Pancreas (tissue), 10 donors: ENCODE measurements at regions not wholly inside any gene's neighbourhood (a gene's known extent, or its start where the extent isn't known, plus 50 kb on each side); places are given as distances from the start of the nearest gene placed in this dataset.

Experiments
- ATAC-seq, 4 donors: fragments of 200-7000 bp; cut with Tn5 transposase; one replicate each; pipeline versions ENCODE4 v1.8.0 to v1.9.1; 2020; ENCODE audit warnings: mild to moderate bottlenecking in 4 of 4, moderate library complexity in 4 of 4
- DNase-seq, 6 donors: peaks; one replicate each; pipeline ENCODE4 v3.0.0-alpha.2; 2020
- FAIRE-seq: peaks from 2 replicates; lab custom pipeline; 2012; peaks lifted over from hg19 to GRCh38; lab: Jason Lieb, UNC
- H3K27ac ChIP-seq, 4 donors: fragments of 200-600 bp; sonication (generic); 1 replicate in 3 of 4; 2 replicates in 1 of 4; pipeline versions ENCODE4 v1.5.0 to v1.8.0; 2020
- H3K27me3 ChIP-seq, 4 donors: fragments of 200-600 bp; one replicate each; pipeline ENCODE4 v1.8.0; 2021
- H3K36me3 ChIP-seq, 3 donors: fragments of 200-600 bp; sonication (generic) in 1 of 3; one replicate each; pipeline versions ENCODE4 v1.5.0 to v1.8.0; 2020 to 2021
- H3K4me1 ChIP-seq, 3 donors: fragments of 200-600 bp; one replicate each; pipeline ENCODE4 v1.8.0; 2021
- H3K4me3 ChIP-seq, 4 donors: fragments of 200-600 bp; sonication (generic) in 2 of 4; one replicate each; pipeline versions ENCODE4 v1.5.0 to v1.8.0; 2020 to 2021
- H3K9me3 ChIP-seq, 4 donors: fragments of 200-600 bp; one replicate each; pipeline ENCODE4 v1.8.0; 2021
- WGBS, 2 donors: extraction: QIAGEN DNeasy Blood & Tissue Kit; methylation state at CpG; one replicate each; pipeline ENCODE4 v1.1.7; 2013; 5-methylcytosine and 5-hydroxymethylcytosine counted together
- intact Hi-C, 3 donors: fragments of 100-400 bp; cut with DNase I; formaldehyde crosslinking; loops; one replicate each; pipeline versions ENCODE4 v1.11.1 to v1.14.2; 2022
- TF ChIP-seq, protein P1 (sequence below), 4 donors: fragments of 200-600 bp; sonication (generic) in 3 of 4; IDR thresholded peaks; one replicate each; pipeline versions ENCODE4 v1.5.0 to v1.8.0; 2021; ENCODE audit warnings: antibody characterized with exemption in 4 of 4
- donor health status: healthy with polysubstance abuse.
- donor health status: DM: no; HTN: no; CAD: no; lungs with moderate emphysema.
- donor health status: DM: no; HTN: no; CAD: no.
- donor health status: control.
- donor health status: control.
- donor health status: Bipolar disorder and iron deficiency.
- donor health status: DM: yes; HTN: yes; CAD: no.
- donor health status: DM: no; HTN: no; CAD: no.
- donor health status: DM: no; HTN: no; CAD: no.
- donor health status: DM: yes; HTN: yes; CAD: no.

DNA sequence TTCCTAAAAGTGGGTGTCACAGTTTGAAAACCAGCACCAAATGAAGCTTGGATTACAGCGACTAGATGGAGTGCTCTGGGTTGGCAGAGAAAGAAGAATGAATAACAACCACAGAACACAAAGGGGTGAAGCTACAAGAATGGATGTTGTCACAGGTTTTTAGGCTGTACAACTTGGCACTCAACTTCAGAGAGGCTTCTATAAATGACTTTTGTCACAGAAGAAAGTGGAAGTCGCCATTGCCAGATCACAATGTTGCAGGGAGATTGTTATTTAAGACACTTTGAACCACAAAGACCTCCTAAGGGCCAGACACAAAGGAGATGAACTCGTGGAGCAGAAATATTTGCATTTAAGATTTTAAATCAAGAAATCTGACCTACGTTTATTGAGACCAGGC, 354.2 kb downstream of the CDH7 start:
- H3K27me3 ChIP-seq = peaks cover 0 to 6% (median 0%) of the 10 kb centered on the region in 4 donors
- 34 to 45% methylated on average over 4 of the region's 4 CpGs for WGBS, 2 donors
- ATAC-seq (no peak), DNase-seq (no peak), FAIRE-seq (no peak)
- H3K4me3 ChIP-seq = no peak overlapping the region
- intact Hi-C loops = no loop called here
- TF ChIP-seq, protein P1, sequence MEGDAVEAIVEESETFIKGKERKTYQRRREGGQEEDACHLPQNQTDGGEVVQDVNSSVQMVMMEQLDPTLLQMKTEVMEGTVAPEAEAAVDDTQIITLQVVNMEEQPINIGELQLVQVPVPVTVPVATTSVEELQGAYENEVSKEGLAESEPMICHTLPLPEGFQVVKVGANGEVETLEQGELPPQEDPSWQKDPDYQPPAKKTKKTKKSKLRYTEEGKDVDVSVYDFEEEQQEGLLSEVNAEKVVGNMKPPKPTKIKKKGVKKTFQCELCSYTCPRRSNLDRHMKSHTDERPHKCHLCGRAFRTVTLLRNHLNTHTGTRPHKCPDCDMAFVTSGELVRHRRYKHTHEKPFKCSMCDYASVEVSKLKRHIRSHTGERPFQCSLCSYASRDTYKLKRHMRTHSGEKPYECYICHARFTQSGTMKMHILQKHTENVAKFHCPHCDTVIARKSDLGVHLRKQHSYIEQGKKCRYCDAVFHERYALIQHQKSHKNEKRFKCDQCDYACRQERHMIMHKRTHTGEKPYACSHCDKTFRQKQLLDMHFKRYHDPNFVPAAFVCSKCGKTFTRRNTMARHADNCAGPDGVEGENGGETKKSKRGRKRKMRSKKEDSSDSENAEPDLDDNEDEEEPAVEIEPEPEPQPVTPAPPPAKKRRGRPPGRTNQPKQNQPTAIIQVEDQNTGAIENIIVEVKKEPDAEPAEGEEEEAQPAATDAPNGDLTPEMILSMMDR (IDR thresholded peaks at IDR 0.05) = no peak
- H3K9me3 ChIP-seq = no peaks in the 10 kb centered on the region
- no peaks in the 10 kb centered on the region for H3K4me1 ChIP-seq
- H3K36me3 ChIP-seq = no peaks in the 10 kb centered on the region
- H3K27ac ChIP-seq = no peak overlapping the region

DNA sequence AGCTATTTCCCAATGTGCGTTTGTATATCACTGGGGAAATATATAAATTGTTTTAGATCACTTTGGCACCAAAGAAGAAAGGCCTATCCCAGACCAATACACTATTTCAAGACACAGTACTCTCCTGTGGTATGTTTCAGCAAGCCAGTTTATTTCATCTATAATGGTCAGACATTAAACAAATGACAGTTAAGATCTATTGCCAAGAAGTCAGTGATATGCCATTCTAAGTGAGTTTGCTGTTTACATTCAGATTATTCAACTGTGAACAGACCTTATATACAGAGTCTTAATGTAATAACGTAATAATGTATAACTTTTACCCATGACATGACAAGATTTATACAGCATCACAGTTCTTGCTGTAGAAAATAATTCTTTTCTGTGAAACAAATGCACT, 352.7 kb downstream of the CDH7 start:
- H3K4me1 ChIP-seq = no peaks in the 10 kb centered on the region
- intact Hi-C loops = no loop called here
- peaks cover 0 to 5% (median 0%) of the 10 kb centered on the region in 4 donors for H3K27me3 ChIP-seq
- FAIRE-seq = no peak
- H3K27ac ChIP-seq = no peak overlapping the region
- TF ChIP-seq, protein P1 (IDR thresholded peaks at IDR 0.05) = no peak
- no peaks in the 10 kb centered on the region for H3K36me3 ChIP-seq
- H3K9me3 ChIP-seq = no peaks in the 10 kb centered on the region
- no peak for ATAC-seq
- DNase-seq = no peak
- no peak overlapping the region for H3K4me3 ChIP-seq
- WGBS, 2 donors = 57 to 61% methylated on average over 2 of the region's 2 CpGs

DNA sequence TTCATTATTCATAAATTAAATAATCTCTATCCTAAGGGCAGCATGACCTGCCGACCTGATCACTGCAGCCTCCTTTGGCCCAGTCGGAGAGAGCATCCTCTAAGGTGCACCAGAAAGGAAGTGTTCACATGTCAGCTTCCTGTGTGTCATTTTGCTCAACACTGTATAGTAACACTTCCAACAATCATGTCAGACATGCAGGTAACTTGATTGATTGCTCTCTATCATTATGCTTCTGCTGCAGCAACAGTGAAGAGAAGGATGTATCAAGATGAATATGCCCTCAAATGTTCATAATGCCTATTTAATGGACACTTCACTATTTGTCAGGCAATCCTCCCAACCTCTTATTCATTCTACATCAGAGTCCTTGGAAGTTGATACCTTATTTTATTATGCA, 332.3 kb downstream of the CDH7 start:
- FAIRE-seq (no peak), DNase-seq (no peak), ATAC-seq (no peak)
- no peaks in the 10 kb centered on the region for H3K36me3 ChIP-seq
- H3K9me3 ChIP-seq = no peaks in the 10 kb centered on the region
- no peak overlapping the region for H3K27ac ChIP-seq
- H3K27me3 ChIP-seq = no peaks in the 10 kb centered on the region
- 60 to 75% methylated on average over 2 of the region's 2 CpGs for WGBS, 2 donors
- no peak overlapping the region for H3K4me3 ChIP-seq
- no peaks in the 10 kb centered on the region for H3K4me1 ChIP-seq
- intact Hi-C loops = no loop called here
- TF ChIP-seq, protein P1 (IDR thresholded peaks at IDR 0.05) = no peak

DNA sequence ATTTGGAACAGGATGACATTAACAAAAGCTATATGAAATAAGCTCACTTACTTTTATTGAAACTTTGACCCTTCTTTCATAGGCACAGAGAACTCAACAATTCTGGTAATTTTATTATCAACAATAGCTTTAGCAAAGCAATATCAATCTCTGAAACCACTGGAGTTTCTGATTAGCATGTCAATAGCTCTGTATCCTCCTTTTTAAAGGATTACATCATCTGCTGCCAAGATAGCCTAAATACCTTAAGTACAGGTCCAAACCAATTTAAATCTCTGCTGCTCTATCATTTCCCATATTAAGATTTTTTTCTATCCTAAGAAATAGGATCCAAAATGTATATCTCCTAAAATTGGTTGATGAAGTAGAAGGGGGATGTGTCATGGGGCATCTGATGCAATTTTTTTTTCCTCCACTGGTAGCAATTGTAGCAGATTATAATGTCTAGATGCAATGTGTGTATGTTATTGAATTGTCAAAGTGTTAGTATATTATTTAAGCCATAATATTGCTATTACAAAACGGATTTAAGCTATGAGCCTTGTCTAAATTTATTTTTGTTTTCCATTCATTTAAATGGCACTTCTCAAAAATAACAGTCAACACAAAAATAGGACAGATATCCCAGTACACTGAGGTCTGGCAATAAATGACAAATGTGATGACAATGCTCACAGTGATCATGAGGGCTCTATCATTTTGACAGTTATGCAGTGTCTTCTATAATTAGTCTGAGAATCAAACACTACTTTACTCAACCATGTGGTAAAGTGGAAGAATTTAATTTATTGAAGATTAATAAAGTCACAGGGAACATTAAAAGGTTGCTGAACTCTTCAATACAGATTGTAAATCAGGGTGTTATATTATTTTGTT, 328.4 kb downstream of the CDH7 start:
- TF ChIP-seq, protein P1 (IDR thresholded peaks at IDR 0.05) = no peak
- Histone ChIP-seq H3K27ac (no peak overlapping the region), H3K9me3 (no peaks in the 10 kb centered on the region), H3K36me3 (no peaks in the 10 kb centered on the region), H3K27me3 (no peaks in the 10 kb centered on the region), H3K4me1 (no peaks in the 10 kb centered on the region), H3K4me3 (no peak overlapping the region)
- 25 to 39% methylated on average over 1 of the region's 1 CpG for WGBS, 2 donors
- DNase-seq = no peak
- intact Hi-C loops = no loop called here
- ATAC-seq = no peak
- FAIRE-seq = no peak

DNA sequence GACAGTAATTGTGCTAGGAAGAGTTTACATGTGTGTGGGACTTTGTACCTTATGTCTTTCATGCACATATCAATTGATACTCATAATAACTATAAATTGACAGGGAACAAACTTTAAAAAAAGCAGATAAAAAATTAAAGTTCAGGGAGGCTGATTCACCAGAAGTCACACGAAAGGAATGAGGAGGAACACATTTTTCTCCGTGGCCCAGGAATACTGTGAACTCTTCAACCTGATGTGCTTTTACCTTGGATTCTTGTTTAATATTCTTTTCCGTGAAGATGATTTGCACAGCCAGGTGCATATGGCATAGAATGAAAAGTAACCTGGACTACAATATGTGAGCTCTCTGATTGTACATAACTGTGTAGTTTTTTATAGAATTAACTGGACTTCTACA, 326.3 kb downstream of the CDH7 start:
- FAIRE-seq = no peak
- no peak for DNase-seq
- Histone ChIP-seq H3K4me3 (no peak overlapping the region), H3K4me1 (no peaks in the 10 kb centered on the region), H3K27ac (no peak overlapping the region), H3K27me3 (no peaks in the 10 kb centered on the region), H3K9me3 (no peaks in the 10 kb centered on the region), H3K36me3 (no peaks in the 10 kb centered on the region)
- TF ChIP-seq, protein P1 (IDR thresholded peaks at IDR 0.05) = no peak
- 41 to 49% methylated on average over 3 of the region's 3 CpGs for WGBS, 2 donors
- no peak for ATAC-seq
- intact Hi-C loops = no loop called here
